Liver (tissue), 8 donors: ENCODE measurements at regions not wholly inside any gene's neighbourhood (a gene's known extent, or its start where the extent isn't known, plus 50 kb on each side); places are given as distances from the start of the nearest gene placed in this dataset.

Experiments
- DNase-seq: peaks from one replicate; pipeline ENCODE4 v3.0.0-alpha.2; 2017; ENCODE audit warnings: low spot score
- H3K27ac ChIP-seq, 2 donors: one replicate each; pipeline ENCODE4 v1.7.0; 2013; ENCODE audit warnings: inconsistent platforms in 2 of 2, low read length in 2 of 2, control low read depth in 1 of 2, low read depth in 1 of 2, mild to moderate bottlenecking in 1 of 2
- H3K27me3 ChIP-seq, 4 donors: one replicate each; pipeline versions ENCODE4 v1.6.1 to v1.7.0; 2013; ENCODE audit warnings: low read length in 3 of 4, inconsistent platforms in 1 of 4, mild to moderate bottlenecking in 1 of 4, moderate library complexity in 1 of 4; ENCODE audit not compliant: control insufficient read depth in 4 of 4, insufficient read depth in 4 of 4
- H3K36me3 ChIP-seq, 4 donors: one replicate each; pipeline versions ENCODE4 v1.6.1 to v1.7.0; 2013; ENCODE audit warnings: low read length in 3 of 4, mild to moderate bottlenecking in 3 of 4, low read depth in 1 of 4, moderate library complexity in 1 of 4; ENCODE audit not compliant: control insufficient read depth in 4 of 4, insufficient read depth in 3 of 4
- H3K4me1 ChIP-seq, 4 donors: one replicate each; pipeline versions ENCODE4 v1.6.1 to v1.7.0; 2013; ENCODE audit warnings: low read length in 3 of 4, mild to moderate bottlenecking in 3 of 4, moderate library complexity in 1 of 4; ENCODE audit not compliant: control insufficient read depth in 4 of 4, insufficient read depth in 4 of 4
- H3K4me3 ChIP-seq, 3 donors: one replicate each; pipeline versions ENCODE4 v1.6.1 to v1.7.0; 2013; ENCODE audit warnings: low read length in 3 of 3, control low read depth in 1 of 3, low read depth in 1 of 3, mild to moderate bottlenecking in 1 of 3
- H3K9ac ChIP-seq, 2 donors: one replicate each; pipeline ENCODE4 v1.7.0; 2013; ENCODE audit warnings: low read length in 2 of 2, mild to moderate bottlenecking in 2 of 2, moderate library complexity in 2 of 2, control low read depth in 1 of 2, low read depth in 1 of 2
- H3K9me3 ChIP-seq, 4 donors: one replicate each; pipeline versions ENCODE4 v1.6.1 to v1.7.0; 2013; ENCODE audit warnings: low read length in 3 of 4; ENCODE audit not compliant: control insufficient read depth in 4 of 4
- ATF3 ChIP-seq: IDR thresholded peaks from 2 replicates; pipeline ENCODE4 v1.6.1; 2016; ENCODE audit warnings: antibody characterized with exemption
- CTCF ChIP-seq: fragments of 150-350 bp; IDR thresholded peaks from 2 replicates; pipeline ENCODE4 v1.5.1; 2017; ENCODE audit warnings: improper control_type of control experiment, low read depth, low read length; ENCODE audit not compliant: missing input control
- EGR1 ChIP-seq, 2 donors: IDR thresholded peaks; 2 replicates each; pipeline ENCODE4 v1.6.1; 2016 to 2018; ENCODE audit warnings: antibody characterized with exemption in 2 of 2, low read depth in 2 of 2
- FOXA1 ChIP-seq: IDR thresholded peaks from 2 replicates; pipeline ENCODE4 v1.6.1; 2016; ENCODE audit warnings: antibody characterized with exemption
- FOXA2 ChIP-seq: IDR thresholded peaks from 2 replicates; pipeline ENCODE4 v1.6.1; 2016; ENCODE audit warnings: antibody characterized with exemption
- GABPA ChIP-seq, 2 donors: IDR thresholded peaks in 1 of 2; conservative IDR thresholded peaks in 1 of 2; 2 replicates each; pipeline ENCODE4 v1.6.1; 2016; ENCODE audit warnings: antibody characterized with exemption in 2 of 2, mild to moderate bottlenecking in 1 of 2, moderate library complexity in 1 of 2
- HNF4A ChIP-seq, 2 donors: conservative IDR thresholded peaks; 2 replicates each; pipeline ENCODE4 v1.6.1; 2016; ENCODE audit warnings: antibody characterized with exemption in 2 of 2, mild to moderate bottlenecking in 2 of 2
- JUND ChIP-seq, 2 donors: IDR thresholded peaks; 2 replicates each; pipeline ENCODE4 v1.6.1; 2016; ENCODE audit warnings: antibody characterized with exemption in 2 of 2
- MAX ChIP-seq: IDR thresholded peaks from 2 replicates; pipeline ENCODE4 v1.6.1; 2016; ENCODE audit warnings: antibody characterized with exemption
- NR2F2 ChIP-seq: IDR thresholded peaks from 2 replicates; pipeline ENCODE4 v1.6.1; 2016; ENCODE audit warnings: antibody characterized with exemption
- RAD21 ChIP-seq, 2 donors: IDR thresholded peaks; 2 replicates each; pipeline ENCODE4 v1.6.1; 2016; ENCODE audit warnings: antibody characterized with exemption in 2 of 2, mild to moderate bottlenecking in 2 of 2
- REST ChIP-seq: IDR thresholded peaks from 2 replicates; pipeline ENCODE4 v1.6.1; 2016; ENCODE audit warnings: antibody characterized with exemption, mild to moderate bottlenecking
- SP1 ChIP-seq: IDR thresholded peaks from 2 replicates; pipeline ENCODE4 v1.6.1; 2018; ENCODE audit warnings: antibody characterized with exemption, mild to moderate bottlenecking
- TAF1 ChIP-seq: conservative IDR thresholded peaks from 2 replicates; pipeline ENCODE4 v1.6.1; 2016; ENCODE audit warnings: antibody characterized with exemption, mild to moderate bottlenecking
- YY1 ChIP-seq: IDR thresholded peaks from 2 replicates; pipeline ENCODE4 v1.6.1; 2016; ENCODE audit warnings: antibody characterized with exemption, mild to moderate bottlenecking
- ZBTB33 ChIP-seq: IDR thresholded peaks from 2 replicates; pipeline ENCODE4 v1.6.1; 2016; ENCODE audit warnings: antibody characterized with exemption
- WGBS: extraction: QIAGEN DNeasy Blood & Tissue Kit; methylation state at CpG from one replicate; pipeline ENCODE4 v1.1.7; 2013; 5-methylcytosine and 5-hydroxymethylcytosine counted together
- donor health status: healthy.
- donor health status: healthy.
- donor health status: healthy.
- donor health status: healthy.
- donor health status: healthy.

- WGBS, result 63% methylated on average over 5 of the region's 5 CpGs
- Histone ChIP-seq H3K36me3 (no peaks in the 10 kb centered on the region), H3K27ac (no peak overlapping the region), H3K9ac (no peak overlapping the region), H3K4me3 (no peak overlapping the region), H3K27me3 (peaks cover 0 to 3% (median 0%) of the 10 kb centered on the region in 4 donors), H3K9me3 (peaks cover 0 to 7% (median 1%) of the 10 kb centered on the region in 4 donors), H3K4me1 (no peaks in the 10 kb centered on the region)
- DNase-seq, result no peak
- TF ChIP-seq HNF4A (conservative IDR thresholded peaks at IDR 0.05) (no peak), TAF1 (no peak), NR2F2 (no peak), MAX (no peak), YY1 (no peak), REST (no peak), GABPA (IDR thresholded peaks at IDR 0.05 in 1 of 2, conservative IDR thresholded peaks at IDR 0.05 in 1 of 2) (no peak), ZBTB33 (no peak), CTCF (no peak), SP1 (no peak), RAD21 (IDR thresholded peaks at IDR 0.05) (no peak), EGR1 (IDR thresholded peaks at IDR 0.05; ENCODE audit: low read depth in 2 of 2) (no peak), FOXA1 (no peak), JUND (IDR thresholded peaks at IDR 0.05) (no peak), ATF3 (no peak), FOXA2 (no peak)
Observed at GRCh38 chr11:113596658-113597057, 109.5 kb downstream of the TMPRSS5 start.
